RWPE1 (cell line): ENCODE measurements at regions not wholly inside any gene's neighbourhood (a gene's known extent, or its start where the extent isn't known, plus 50 kb on each side); places are given as distances from the start of the nearest gene placed in this dataset.

Source experiments
- CTCF ChIA-PET: fragments of 350-600 bp; sonication (Branson Sonifier 250); formaldehyde crosslinking; extraction: SDS; loops from one replicate; lab custom pipeline; 2021; lab: Yijun Ruan, JAX
- POLR2A ChIA-PET: fragments of 400-600 bp; formaldehyde crosslinking; extraction: SDS; loops from one replicate; lab custom pipeline; 2020; ENCODE audit warnings: antibody characterized with exemption; ENCODE audit not compliant: low non-redundant PET; lab: Yijun Ruan, JAX
- DNase-seq: peaks from one replicate; pipeline ENCODE4 v3.0.0; 2012; ENCODE audit warnings: low spot score
- H3K27ac ChIP-seq: fragments of 450-650 bp; 2 replicates; pipeline ENCODE4 v1.5.1; 2017
- CTCF ChIP-seq: fragments of 450-650 bp; conservative IDR thresholded peaks from 2 replicates; pipeline ENCODE4 v1.5.1; 2017; ENCODE audit warnings: low read depth, mild to moderate bottlenecking

DNA sequence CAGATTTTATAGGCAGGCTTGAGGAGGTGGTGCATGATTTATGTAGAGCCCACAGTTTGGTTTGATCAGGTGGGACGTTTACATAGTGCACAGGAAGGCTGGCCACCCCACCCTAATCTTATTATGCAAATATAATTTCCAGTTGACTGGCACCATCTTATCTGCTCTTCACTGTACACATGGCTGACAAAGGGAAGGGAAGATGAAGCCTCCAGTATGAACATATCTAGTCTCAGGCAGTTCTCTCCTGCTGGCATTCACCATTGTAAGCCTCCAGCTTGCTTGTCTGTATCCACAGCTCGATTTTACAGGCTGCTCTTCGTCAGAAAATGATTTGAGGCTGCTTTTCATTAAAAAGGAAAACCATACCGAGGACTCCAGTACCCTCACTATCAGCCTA lies 278.3 kb downstream of the TECRL start:
- CTCF ChIA-PET = no interaction called here
- DNase-seq = no peak
- no peak for TF ChIP-seq CTCF
- POLR2A ChIA-PET = no interaction called here
- H3K27ac ChIP-seq = no peak overlapping the region

DNA sequence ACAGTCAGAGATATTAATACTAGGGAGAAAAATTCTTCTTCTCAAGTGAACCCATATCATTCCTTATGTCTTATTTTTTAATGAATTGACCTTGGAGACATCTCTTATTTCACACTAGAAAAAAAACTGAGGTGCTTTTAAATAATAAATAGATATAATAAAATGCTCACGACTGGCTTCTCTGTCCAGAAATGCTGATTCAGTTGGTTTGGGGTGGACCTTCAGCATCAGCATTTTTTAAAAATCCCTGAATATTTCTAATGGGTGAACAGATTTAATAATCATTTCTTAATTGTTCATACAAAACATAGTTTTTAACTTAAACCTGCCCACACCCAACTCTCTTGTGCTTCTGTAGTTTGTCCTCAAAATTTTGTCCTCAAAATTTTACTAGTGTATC lies 283.9 kb downstream of the TECRL start:
- CTCF ChIA-PET = no interaction called here
- TF ChIP-seq CTCF = no peak

GRCh38 chr4:64121803-64122202 lies 287.4 kb downstream of the TECRL start:
- peak overlapping the region; percentile 85 for H3K27ac ChIP-seq
- POLR2A ChIA-PET = no interaction called here
- CTCF ChIA-PET = no interaction called here
- peak; percentile 30 for DNase-seq
- no peak for TF ChIP-seq CTCF

More for the DNA sequence above, 283.9 kb downstream of the TECRL start:
- DNase-seq = no peak
- H3K27ac ChIP-seq = no peak overlapping the region
- POLR2A ChIA-PET = no interaction called here

DNA sequence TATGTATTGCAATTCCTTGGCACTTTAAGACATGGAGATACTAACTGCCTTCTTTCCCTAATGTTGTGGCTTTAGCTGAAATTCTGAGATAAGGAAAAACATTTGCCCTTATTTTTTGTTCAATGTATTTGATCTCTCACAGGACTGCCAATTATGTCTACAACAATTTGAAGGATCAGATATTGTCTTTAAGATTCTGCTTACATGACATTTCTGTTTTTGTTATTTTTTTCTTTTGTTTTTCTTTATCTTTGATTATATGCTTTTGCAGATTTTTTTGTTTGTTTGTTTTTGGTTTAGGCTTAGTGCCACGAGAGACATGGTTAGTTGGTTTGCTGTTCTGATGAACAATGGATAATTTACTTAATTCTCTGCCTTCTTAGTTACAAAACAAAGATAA lies 303.3 kb downstream of the TECRL start:
- no peak for TF ChIP-seq CTCF
- DNase-seq = no peak
- POLR2A ChIA-PET = no interaction called here
- H3K27ac ChIP-seq = no peak overlapping the region
- CTCF ChIA-PET = interaction anchor here (0.6 kb wide), 2 partner anchors 45 to 68 kb away, joined by 3 read pairs; no protein-coding TSS in a partner anchor

DNA sequence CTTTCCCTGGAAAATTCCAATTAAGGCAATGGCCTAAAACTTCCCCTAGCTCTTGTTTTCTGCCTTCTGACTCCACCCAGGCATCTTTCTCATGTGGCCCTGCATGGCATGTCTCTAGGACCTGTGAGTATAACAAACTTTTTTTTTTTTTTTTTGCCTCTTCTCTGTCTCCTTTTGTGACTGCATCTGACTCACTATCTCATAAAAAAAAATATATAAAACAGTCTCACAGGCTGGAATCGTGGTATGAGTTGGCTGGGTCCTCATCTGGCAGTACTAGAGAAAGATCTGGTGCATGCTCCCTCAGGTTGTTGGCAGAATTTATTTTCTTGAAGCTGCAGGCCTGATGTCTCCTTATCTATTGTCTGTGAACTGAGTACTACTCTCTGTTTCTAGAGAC lies 313.9 kb downstream of the TECRL start:
- no peak for DNase-seq

GRCh38 chr4:64079316-64079715 lies 329.9 kb downstream of the TECRL start:
- no peak overlapping the region for H3K27ac ChIP-seq
- ChIA-PET CTCF (interaction anchor here (0.6 kb wide), 1 partner anchor 1709 kb away, joined by 3 read pairs; no protein-coding TSS in a partner anchor), POLR2A (no interaction called here)
- TF ChIP-seq CTCF = no peak
- peak; percentile 34 for DNase-seq

More for the DNA sequence above, 313.9 kb downstream of the TECRL start:
- TF ChIP-seq CTCF = no peak
- ChIA-PET CTCF (no interaction called here), POLR2A (no interaction called here)
- no peak overlapping the region for H3K27ac ChIP-seq

- CTCF ChIA-PET = no interaction called here
- no peak for DNase-seq
- POLR2A ChIA-PET = no interaction called here
- no peak for TF ChIP-seq CTCF
- no peak overlapping the region for H3K27ac ChIP-seq
Measured at GRCh38 chr4:64068096-64068495, 341.2 kb downstream of the TECRL start.
